Mesendoderm (in vitro differentiated cells): ENCODE measurements at regions not wholly inside any gene's neighbourhood (a gene's known extent, or its start where the extent isn't known, plus 50 kb on each side); places are given as distances from the start of the nearest gene placed in this dataset.

Source experiments
- DNase-seq: peaks from one replicate; pipeline ENCODE4 v3.0.0; 2013
- H2AK5ac ChIP-seq: 2 replicates; pipeline ENCODE4 v1.6.1; 2013; ENCODE audit warnings: low read length, inconsistent platforms
- H2BK120ac ChIP-seq: 2 replicates; pipeline ENCODE4 v1.6.1; 2013; ENCODE audit warnings: low read depth, mild to moderate bottlenecking, low read length, moderate library complexity, mixed read lengths
- H2BK15ac ChIP-seq: replicated peaks from 2 replicates; pipeline ENCODE4 v1.6.1; 2013; ENCODE audit warnings: low read depth, mild to moderate bottlenecking, moderate library complexity
- H2BK5ac ChIP-seq: 2 replicates; pipeline ENCODE4 v1.6.1; 2013; ENCODE audit warnings: low read length, inconsistent platforms
- H3K18ac ChIP-seq: 2 replicates; pipeline ENCODE4 v1.6.1; 2013; ENCODE audit warnings: mild to moderate bottlenecking, low read length, mixed read lengths
- H3K23ac ChIP-seq: one replicate; pipeline ENCODE4 v1.6.1; 2013; ENCODE audit warnings: low read length
- H3K27ac ChIP-seq: 2 replicates; pipeline ENCODE4 v1.5.1; 2013; ENCODE audit warnings: low read depth, mild to moderate bottlenecking, inconsistent platforms, low read length, moderate library complexity
- H3K27me3 ChIP-seq: 2 replicates; pipeline ENCODE4 v1.6.1; 2013; ENCODE audit warnings: low read length, control low read depth, mild to moderate bottlenecking, inconsistent platforms; ENCODE audit not compliant: insufficient read depth, poor library complexity
- H3K36me3 ChIP-seq: 2 replicates; pipeline ENCODE4 v1.6.1; 2013; ENCODE audit warnings: low read length, inconsistent platforms; ENCODE audit not compliant: control insufficient read depth, insufficient read depth
- H3K4ac ChIP-seq: one replicate; pipeline ENCODE4 v1.6.1; 2013; ENCODE audit warnings: low read depth, mild to moderate bottlenecking, low read length, moderate library complexity
- H3K4me1 ChIP-seq: 2 replicates; pipeline ENCODE4 v1.6.1; 2013; ENCODE audit warnings: low read depth, low read length, inconsistent platforms; ENCODE audit not compliant: control insufficient read depth
- H3K4me2 ChIP-seq: 2 replicates; pipeline ENCODE4 v1.6.1; 2013; ENCODE audit warnings: low read length
- H3K4me3 ChIP-seq: 2 replicates; pipeline ENCODE4 v1.5.1; 2013; ENCODE audit warnings: mild to moderate bottlenecking, low read length
- H3K56ac ChIP-seq: one replicate; pipeline ENCODE4 v1.6.1; 2013; ENCODE audit warnings: low read length
- H3K79me1 ChIP-seq: 2 replicates; pipeline ENCODE4 v1.6.1; 2013; ENCODE audit warnings: low read length, inconsistent platforms
- H3K79me2 ChIP-seq: 2 replicates; pipeline ENCODE4 v1.6.1; 2013; ENCODE audit warnings: mild to moderate bottlenecking, low read length; ENCODE audit not compliant: control insufficient read depth, insufficient read depth
- H3K9ac ChIP-seq: 2 replicates; pipeline ENCODE4 v1.6.1; 2013; ENCODE audit warnings: low read length, inconsistent platforms
- H4K5ac ChIP-seq: one replicate; pipeline ENCODE4 v1.6.1; 2013; ENCODE audit warnings: low read length
- H4K8ac ChIP-seq: one replicate; pipeline ENCODE4 v1.6.1; 2013; ENCODE audit warnings: low read depth, mild to moderate bottlenecking, control low read depth, low read length, moderate library complexity
- WGBS: extraction: QIAGEN DNeasy Blood & Tissue Kit; methylation state at CpG from one replicate; pipeline ENCODE4 v1.1.7; 2013; ENCODE audit warnings: low lambda C conversion rate, missing lambda C conversion rate; ENCODE audit not compliant: insufficient coverage; ENCODE audit errors: extremely low coverage; 5-methylcytosine and 5-hydroxymethylcytosine counted together

DNA sequence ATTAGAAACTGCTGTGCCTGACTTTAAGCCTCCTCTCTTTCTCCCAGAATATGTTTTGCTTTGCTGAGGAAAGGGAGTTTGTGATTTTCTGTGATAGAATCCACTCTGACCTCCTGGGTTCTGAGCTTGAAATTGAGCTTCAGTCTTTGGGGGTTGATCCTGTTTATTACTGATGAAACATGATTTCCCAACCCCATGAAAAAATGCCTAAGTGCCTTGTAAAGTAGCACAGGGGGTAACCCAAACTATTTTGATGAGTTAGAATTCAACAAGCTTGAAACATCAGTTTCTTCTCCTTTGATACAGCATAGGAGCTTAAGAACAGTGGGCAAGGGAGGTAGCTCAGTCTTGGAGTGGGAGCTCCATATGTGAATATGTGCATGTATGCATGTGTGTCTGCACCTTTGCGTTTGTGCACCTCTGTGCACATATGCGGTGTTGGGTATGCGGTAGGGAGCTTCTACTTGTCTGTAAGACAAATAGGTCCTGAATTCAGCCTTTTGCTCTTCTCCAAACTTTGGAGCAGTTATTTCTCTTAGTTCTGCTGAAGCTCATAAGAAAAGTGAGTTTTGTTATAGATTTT, 364.6 kb downstream of the OSR1 start:
- H4K5ac ChIP-seq, result no peak overlapping the region
- no peak overlapping the region for H3K27ac ChIP-seq
- H3K4ac ChIP-seq, result no peak overlapping the region
- H3K56ac ChIP-seq, result no peak overlapping the region
- H2BK120ac ChIP-seq, result no peak overlapping the region
- H2AK5ac ChIP-seq, result no peak overlapping the region
- H3K9ac ChIP-seq, result no peak overlapping the region
- no peak overlapping the region for H3K4me2 ChIP-seq
- no peak overlapping the region for H4K8ac ChIP-seq
- no peak overlapping the region for H2BK5ac ChIP-seq
- H3K23ac ChIP-seq, result no peak overlapping the region
- H3K27me3 ChIP-seq, result no peaks in the 10 kb centered on the region
- no peaks in the 10 kb centered on the region for H3K79me1 ChIP-seq
- H3K18ac ChIP-seq, result no peak overlapping the region
- no peaks in the 10 kb centered on the region for H3K79me2 ChIP-seq
- H3K4me3 ChIP-seq, result no peak overlapping the region
- H3K4me1 ChIP-seq, result no peaks in the 10 kb centered on the region
- H3K36me3 ChIP-seq, result no peaks in the 10 kb centered on the region
- no CpG with 5 or more reads among the region's 3 CpGs for WGBS
- no peak overlapping the region for H2BK15ac ChIP-seq
- no peak for DNase-seq

DNA sequence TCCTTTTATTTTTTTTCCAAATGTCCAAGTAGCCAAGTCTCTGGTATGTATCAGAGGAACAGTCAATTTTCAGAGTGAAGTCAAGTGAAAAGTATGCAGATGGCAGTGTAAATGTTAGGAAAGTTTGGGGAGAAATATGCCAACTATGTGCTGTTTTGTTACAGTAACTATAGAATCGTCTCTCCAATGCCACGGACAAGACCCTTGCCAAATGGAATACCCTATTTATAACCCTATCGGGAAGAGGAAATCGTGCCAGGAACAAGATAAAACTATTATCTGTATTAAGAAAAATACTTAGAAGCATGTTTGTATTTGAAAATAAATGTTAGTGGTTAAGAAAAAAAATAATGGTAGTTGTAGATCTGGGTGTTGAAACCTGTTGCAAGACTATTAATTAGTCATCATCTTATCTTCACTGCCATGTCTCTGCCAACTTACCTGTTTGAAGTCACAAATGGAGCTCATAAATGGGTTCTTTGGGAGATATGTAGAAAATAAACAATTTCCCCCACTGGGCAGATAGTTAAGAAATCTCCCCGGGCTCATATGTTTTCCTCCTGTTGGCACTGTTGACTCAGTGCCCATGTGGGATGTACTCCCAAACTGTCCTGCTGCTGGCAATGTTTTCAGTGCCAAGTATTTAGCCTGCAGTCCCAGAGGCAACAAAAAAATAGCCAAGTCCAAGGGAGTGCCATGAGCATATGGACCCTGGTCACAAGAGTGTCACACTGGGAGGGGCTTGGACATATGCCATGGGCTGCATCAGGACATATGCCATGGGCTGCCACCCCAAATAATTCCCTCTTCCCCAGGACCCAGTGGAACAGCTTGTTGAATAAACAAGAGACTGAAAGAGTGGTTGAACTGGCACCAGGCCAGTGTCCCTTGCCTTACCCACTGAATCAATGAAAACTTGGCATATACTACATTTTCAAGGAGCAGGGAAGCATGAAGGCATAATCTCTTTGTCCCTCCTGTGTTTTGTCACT, 366.9 kb downstream of the OSR1 start:
- Histone ChIP-seq H3K36me3 (no peaks in the 10 kb centered on the region), H3K79me1 (no peaks in the 10 kb centered on the region), H3K4ac (no peak overlapping the region), H2AK5ac (no peak overlapping the region), H3K4me1 (no peaks in the 10 kb centered on the region), H4K5ac (no peak overlapping the region), H3K18ac (no peak overlapping the region), H3K56ac (no peak overlapping the region), H3K27ac (no peak overlapping the region), H3K9ac (no peak overlapping the region), H3K27me3 (no peaks in the 10 kb centered on the region), H3K79me2 (no peaks in the 10 kb centered on the region), H3K23ac (no peak overlapping the region), H2BK120ac (no peak overlapping the region), H3K4me2 (no peak overlapping the region), H2BK15ac (no peak overlapping the region), H2BK5ac (no peak overlapping the region), H4K8ac (no peak overlapping the region), H3K4me3 (no peak overlapping the region)
- no CpG with 5 or more reads among the region's 5 CpGs for WGBS
- DNase-seq, result peak; percentile 42

- no peaks in the 10 kb centered on the region for H3K27me3 ChIP-seq
- DNase-seq, result peak; percentile 8
- no peak overlapping the region for H3K27ac ChIP-seq
- no peak overlapping the region for H4K8ac ChIP-seq
- no peaks in the 10 kb centered on the region for H3K4me1 ChIP-seq
- H2AK5ac ChIP-seq, result no peak overlapping the region
- no peaks in the 10 kb centered on the region for H3K79me1 ChIP-seq
- H3K36me3 ChIP-seq, result no peaks in the 10 kb centered on the region
- no peak overlapping the region for H3K56ac ChIP-seq
- no peaks in the 10 kb centered on the region for H3K79me2 ChIP-seq
- no peak overlapping the region for H2BK120ac ChIP-seq
- no peak overlapping the region for H3K4me3 ChIP-seq
- H2BK5ac ChIP-seq, result no peak overlapping the region
- no peak overlapping the region for H3K23ac ChIP-seq
- H3K4me2 ChIP-seq, result no peak overlapping the region
- no peak overlapping the region for H3K4ac ChIP-seq
- H2BK15ac ChIP-seq, result no peak overlapping the region
- H3K18ac ChIP-seq, result no peak overlapping the region
- H4K5ac ChIP-seq, result no peak overlapping the region
- WGBS, result no CpG with 5 or more reads among the region's 3 CpGs
- H3K9ac ChIP-seq, result no peak overlapping the region
Measured at GRCh38 chr2:18988631-18989232, 369.7 kb downstream of the OSR1 start.

GRCh38 chr2:18987592-18988073, 370.8 kb downstream of the OSR1 start:
- H3K4me1 ChIP-seq, result no peaks in the 10 kb centered on the region
- H4K8ac ChIP-seq, result no peak overlapping the region
- no peak overlapping the region for H3K27ac ChIP-seq
- H3K9ac ChIP-seq, result no peak overlapping the region
- H3K36me3 ChIP-seq, result no peaks in the 10 kb centered on the region
- no CpG with 5 or more reads among the region's 4 CpGs for WGBS
- H2AK5ac ChIP-seq, result no peak overlapping the region
- H3K4me2 ChIP-seq, result no peak overlapping the region
- H2BK120ac ChIP-seq, result no peak overlapping the region
- H3K23ac ChIP-seq, result no peak overlapping the region
- no peak overlapping the region for H3K4ac ChIP-seq
- no peak for DNase-seq
- no peak overlapping the region for H3K18ac ChIP-seq
- H3K27me3 ChIP-seq, result no peaks in the 10 kb centered on the region
- no peak overlapping the region for H2BK5ac ChIP-seq
- no peak overlapping the region for H3K56ac ChIP-seq
- H4K5ac ChIP-seq, result no peak overlapping the region
- H3K79me1 ChIP-seq, result no peaks in the 10 kb centered on the region
- H3K4me3 ChIP-seq, result no peak overlapping the region
- no peaks in the 10 kb centered on the region for H3K79me2 ChIP-seq
- no peak overlapping the region for H2BK15ac ChIP-seq

GRCh38 chr2:18987016-18987415, 371.4 kb downstream of the OSR1 start:
- Histone ChIP-seq H3K56ac (no peak overlapping the region), H3K4ac (no peak overlapping the region), H3K27me3 (no peaks in the 10 kb centered on the region), H3K9ac (no peak overlapping the region), H3K79me2 (no peaks in the 10 kb centered on the region), H2BK15ac (no peak overlapping the region), H3K36me3 (no peaks in the 10 kb centered on the region), H2AK5ac (no peak overlapping the region), H2BK120ac (no peak overlapping the region), H3K23ac (no peak overlapping the region), H4K5ac (no peak overlapping the region), H3K27ac (no peak overlapping the region), H2BK5ac (no peak overlapping the region), H4K8ac (no peak overlapping the region), H3K4me1 (no peaks in the 10 kb centered on the region), H3K4me3 (no peak overlapping the region), H3K79me1 (no peaks in the 10 kb centered on the region), H3K4me2 (no peak overlapping the region), H3K18ac (no peak overlapping the region)
- no peak for DNase-seq
- no CpG with 5 or more reads among the region's 4 CpGs for WGBS
